Activated naive CD4-positive, alpha-beta T cell treated with anti-CD3 and anti-CD28 coated beads, Interleukin-2, amount 10 ng/mL, durations not matched to agents 7 days and 5 days (primary cell): ENCODE measurements at regions not wholly inside any gene's neighbourhood (a gene's known extent, or its start where the extent isn't known, plus 50 kb on each side); places are given as distances from the start of the nearest gene placed in this dataset.
"Not testable (repeated sequence)": the region's sequence is repeated elsewhere in the genome, so short reads cannot be mapped to it uniquely, and the experiment has no call there.

Experiments
- CTCF ChIA-PET: fragments of 350-600 bp; sonication (Branson Sonifier 250); formaldehyde crosslinking; loops from one replicate; lab custom pipeline; 2021; ENCODE audit warnings: antibody characterized with exemption; lab: Charles Lee
- DNase-seq: peaks from one replicate; pipeline ENCODE4 v3.0.0-alpha.2; 2020
- H3K27ac Mint-ChIP-seq: one replicate; pipeline ENCODE4 v1.8.0; 2021; ENCODE audit warnings: mild to moderate bottlenecking, moderate library complexity, mixed read lengths
- H3K27me3 Mint-ChIP-seq: one replicate; pipeline ENCODE4 v1.8.0; 2021; ENCODE audit warnings: mild to moderate bottlenecking, mixed read lengths
- H3K36me3 Mint-ChIP-seq: one replicate; pipeline ENCODE4 v1.8.0; 2021; ENCODE audit warnings: mixed read lengths
- H3K4me1 Mint-ChIP-seq: one replicate; pipeline ENCODE4 v1.8.0; 2021; ENCODE audit warnings: mixed read lengths
- H3K4me3 Mint-ChIP-seq: one replicate; pipeline ENCODE4 v1.8.0; 2021; ENCODE audit warnings: mild to moderate bottlenecking, moderate library complexity, mixed read lengths
- H3K9me3 Mint-ChIP-seq: one replicate; pipeline ENCODE4 v1.8.0; 2021; ENCODE audit warnings: mixed read lengths

GRCh38 chr1:30218438-30218837 lies 504.9 kb downstream of the MATN1 start:
- no peak for DNase-seq
- Mint-ChIP-seq H3K27ac (no peak overlapping the region), H3K27me3 (peaks cover 17% of the 10 kb centered on the region), H3K36me3 (no peaks in the 10 kb centered on the region), H3K4me3 (no peak overlapping the region), H3K4me1 (no peaks in the 10 kb centered on the region), H3K9me3 (peaks cover 4% of the 10 kb centered on the region)
- CTCF ChIA-PET, result no interaction called here

GRCh38 chr1:30216602-30217001 lies 506.8 kb downstream of the MATN1 start:
- Mint-ChIP-seq H3K36me3 (no peaks in the 10 kb centered on the region), H3K9me3 (peaks cover 4% of the 10 kb centered on the region), H3K27ac (no peak overlapping the region), H3K4me3 (no peak overlapping the region), H3K4me1 (no peaks in the 10 kb centered on the region), H3K27me3 (peaks cover 19% of the 10 kb centered on the region)
- CTCF ChIA-PET, result no interaction called here
- no peak for DNase-seq

- H3K36me3 Mint-ChIP-seq, result no peaks in the 10 kb centered on the region
- peaks cover 5% of the 10 kb centered on the region for H3K27me3 Mint-ChIP-seq
- no peak overlapping the region for H3K4me3 Mint-ChIP-seq
- H3K9me3 Mint-ChIP-seq, result peaks cover 4% of the 10 kb centered on the region
- no peaks in the 10 kb centered on the region for H3K4me1 Mint-ChIP-seq
- CTCF ChIA-PET, result no interaction called here
- H3K27ac Mint-ChIP-seq, result no peak overlapping the region
- DNase-seq, result no peak
These were observed 509.4 kb downstream of the MATN1 start for GRCh38 chr1:30213936-30214335.

- H3K27ac Mint-ChIP-seq, H3K9me3 Mint-ChIP-seq, H3K4me1 Mint-ChIP-seq, H3K36me3 Mint-ChIP-seq, H3K27me3 Mint-ChIP-seq, H3K4me3 Mint-ChIP-seq, DNase-seq, CTCF ChIA-PET: not testable (repeated sequence)
These were observed 515.4 kb downstream of the MATN1 start for GRCh38 chr1:30207962-30208361.

- H3K9me3 Mint-ChIP-seq, H3K4me1 Mint-ChIP-seq, CTCF ChIA-PET, H3K4me3 Mint-ChIP-seq, DNase-seq, H3K36me3 Mint-ChIP-seq, H3K27ac Mint-ChIP-seq, H3K27me3 Mint-ChIP-seq: not testable (repeated sequence)
These were observed 516.8 kb downstream of the MATN1 start for GRCh38 chr1:30206631-30207030.

- DNase-seq, H3K4me3 Mint-ChIP-seq, H3K27ac Mint-ChIP-seq, CTCF ChIA-PET, H3K36me3 Mint-ChIP-seq, H3K27me3 Mint-ChIP-seq, H3K9me3 Mint-ChIP-seq, H3K4me1 Mint-ChIP-seq: not testable (repeated sequence)
These were observed 518.5 kb downstream of the MATN1 start for GRCh38 chr1:30204916-30205315.

GRCh38 chr1:30201015-30201414 lies 522.4 kb downstream of the MATN1 start:
- no peaks in the 10 kb centered on the region for H3K9me3 Mint-ChIP-seq
- DNase-seq, result no peak
- CTCF ChIA-PET, result no interaction called here
- H3K36me3 Mint-ChIP-seq, result no peaks in the 10 kb centered on the region
- no peak overlapping the region for H3K27ac Mint-ChIP-seq
- no peak overlapping the region for H3K4me3 Mint-ChIP-seq
- peaks cover 17% of the 10 kb centered on the region for H3K27me3 Mint-ChIP-seq
- no peaks in the 10 kb centered on the region for H3K4me1 Mint-ChIP-seq

- DNase-seq, result no peak
- Mint-ChIP-seq H3K36me3 (no peaks in the 10 kb centered on the region), H3K27ac (no peak overlapping the region), H3K4me1 (no peaks in the 10 kb centered on the region), H3K4me3 (no peak overlapping the region), H3K27me3 (peaks cover 25% of the 10 kb centered on the region), H3K9me3 (no peaks in the 10 kb centered on the region)
- CTCF ChIA-PET, result no interaction called here
These were observed 523.2 kb downstream of the MATN1 start for GRCh38 chr1:30200161-30200560.

- Mint-ChIP-seq H3K36me3 (no peaks in the 10 kb centered on the region), H3K4me3 (no peak overlapping the region), H3K4me1 (no peaks in the 10 kb centered on the region), H3K9me3 (no peaks in the 10 kb centered on the region), H3K27me3 (peaks cover 25% of the 10 kb centered on the region), H3K27ac (no peak overlapping the region)
- DNase-seq, result no peak
- CTCF ChIA-PET, result no interaction called here
These were observed 523.8 kb downstream of the MATN1 start for GRCh38 chr1:30199563-30199962.

- CTCF ChIA-PET, result no interaction called here
- Mint-ChIP-seq H3K27me3 (peaks cover 25% of the 10 kb centered on the region), H3K4me1 (no peaks in the 10 kb centered on the region), H3K9me3 (no peaks in the 10 kb centered on the region), H3K27ac (no peak overlapping the region), H3K36me3 (no peaks in the 10 kb centered on the region), H3K4me3 (no peak overlapping the region)
- DNase-seq, result no peak
These were observed 524.5 kb downstream of the MATN1 start for GRCh38 chr1:30198795-30199403.

GRCh38 chr1:30198451-30198760 lies 525.0 kb downstream of the MATN1 start:
- CTCF ChIA-PET, result no interaction called here
- no peaks in the 10 kb centered on the region for H3K4me1 Mint-ChIP-seq
- H3K4me3 Mint-ChIP-seq, result no peak overlapping the region
- no peaks in the 10 kb centered on the region for H3K9me3 Mint-ChIP-seq
- H3K27ac Mint-ChIP-seq, result no peak overlapping the region
- no peak for DNase-seq
- H3K27me3 Mint-ChIP-seq, result peaks cover 25% of the 10 kb centered on the region
- H3K36me3 Mint-ChIP-seq, result no peaks in the 10 kb centered on the region

- Mint-ChIP-seq H3K27me3 (peaks cover 25% of the 10 kb centered on the region), H3K36me3 (no peaks in the 10 kb centered on the region), H3K4me1 (peaks cover 2% of the 10 kb centered on the region), H3K27ac (no peak overlapping the region), H3K9me3 (no peaks in the 10 kb centered on the region), H3K4me3 (no peak overlapping the region)
- DNase-seq, result no peak
- CTCF ChIA-PET, result no interaction called here
These were observed 525.5 kb downstream of the MATN1 start for GRCh38 chr1:30197639-30198450.

GRCh38 chr1:30196872-30197638 lies 526.3 kb downstream of the MATN1 start:
- H3K27me3 Mint-ChIP-seq, result peaks cover 25% of the 10 kb centered on the region
- CTCF ChIA-PET, result no interaction called here
- no peaks in the 10 kb centered on the region for H3K9me3 Mint-ChIP-seq
- DNase-seq, result no peak
- H3K4me3 Mint-ChIP-seq, result no peak overlapping the region
- no peak overlapping the region for H3K27ac Mint-ChIP-seq
- H3K36me3 Mint-ChIP-seq, result no peaks in the 10 kb centered on the region
- H3K4me1 Mint-ChIP-seq, result peaks cover 9% of the 10 kb centered on the region

- CTCF ChIA-PET, result no interaction called here
These were observed 526.9 kb downstream of the MATN1 start for GRCh38 chr1:30196457-30196856.

More at GRCh38 chr1:30196457-30196856, 526.9 kb downstream of the MATN1 start:
- Mint-ChIP-seq H3K27me3 (peaks cover 25% of the 10 kb centered on the region), H3K4me3 (no peak overlapping the region), H3K27ac (no peak overlapping the region), H3K4me1 (peaks cover 10% of the 10 kb centered on the region), H3K36me3 (no peaks in the 10 kb centered on the region), H3K9me3 (no peaks in the 10 kb centered on the region)
- no peak for DNase-seq
